ENCODE measurements at regions not wholly inside any gene's neighbourhood (a gene's known extent, or its start where the extent isn't known, plus 50 kb on each side); places are given as distances from the start of the nearest gene placed in this dataset.
"Not testable (repeated sequence)": the region's sequence is repeated elsewhere in the genome, so short reads cannot be mapped to it uniquely, and the experiment has no call there.

DNA sequence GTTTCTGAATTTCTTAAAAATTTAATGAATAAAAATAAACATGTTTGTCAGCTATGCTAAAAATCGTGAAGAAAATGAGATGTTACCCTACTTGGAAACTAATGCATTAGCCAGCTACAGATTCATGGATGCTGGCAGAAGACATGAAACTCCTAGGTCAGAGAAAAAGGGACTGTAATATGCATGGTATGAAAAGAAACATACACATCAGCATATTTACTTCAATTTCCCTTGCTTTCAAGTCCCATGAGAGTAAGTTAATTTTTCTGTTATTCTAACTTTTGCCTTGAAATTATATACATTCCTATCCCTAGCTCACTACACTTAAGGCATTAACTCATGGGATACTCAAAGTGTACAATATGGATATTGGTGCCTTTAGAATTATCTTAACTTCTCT, 2041.4 kb upstream of the LRRTM1 start:
- no peak for ATAC-seq

DNA sequence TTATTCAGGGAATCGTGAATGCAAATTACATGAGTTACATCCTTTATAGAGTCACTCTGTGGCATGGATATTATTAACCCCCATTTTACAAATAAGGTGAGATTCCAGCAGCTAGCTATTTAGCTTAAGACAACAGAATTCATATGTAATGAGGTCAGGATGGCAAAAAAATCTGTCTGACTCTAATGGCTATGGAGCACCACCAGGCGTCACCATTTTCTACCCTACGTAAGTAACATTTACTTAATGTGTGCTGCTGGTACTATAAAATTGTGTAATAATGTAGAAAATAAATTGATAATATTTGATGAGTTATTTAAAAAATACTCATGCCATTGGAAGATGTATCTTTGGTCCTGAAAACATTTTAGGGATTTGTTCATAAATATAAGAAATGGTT, 2040.1 kb upstream of the LRRTM1 start:
- ATAC-seq = no peak

DNA sequence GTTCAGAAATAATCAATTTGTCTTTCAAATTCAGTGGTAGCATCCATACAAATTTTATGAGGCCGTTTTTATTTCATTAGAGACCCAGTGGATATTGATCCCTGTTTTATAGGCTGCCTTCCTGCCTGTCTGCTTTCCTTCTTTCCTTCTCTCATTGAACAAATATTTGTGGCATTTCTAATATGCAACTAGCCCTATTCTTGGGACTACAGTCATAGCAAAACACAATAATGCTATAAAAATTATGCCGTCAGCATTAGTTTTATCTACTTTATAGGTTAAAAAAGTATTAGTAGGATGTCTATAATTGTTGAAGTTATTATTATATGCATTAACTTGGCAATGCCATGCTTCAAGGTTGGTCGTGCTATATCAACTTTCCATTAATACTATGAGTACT, 2037.8 kb upstream of the LRRTM1 start:
- no peak for ATAC-seq

DNA sequence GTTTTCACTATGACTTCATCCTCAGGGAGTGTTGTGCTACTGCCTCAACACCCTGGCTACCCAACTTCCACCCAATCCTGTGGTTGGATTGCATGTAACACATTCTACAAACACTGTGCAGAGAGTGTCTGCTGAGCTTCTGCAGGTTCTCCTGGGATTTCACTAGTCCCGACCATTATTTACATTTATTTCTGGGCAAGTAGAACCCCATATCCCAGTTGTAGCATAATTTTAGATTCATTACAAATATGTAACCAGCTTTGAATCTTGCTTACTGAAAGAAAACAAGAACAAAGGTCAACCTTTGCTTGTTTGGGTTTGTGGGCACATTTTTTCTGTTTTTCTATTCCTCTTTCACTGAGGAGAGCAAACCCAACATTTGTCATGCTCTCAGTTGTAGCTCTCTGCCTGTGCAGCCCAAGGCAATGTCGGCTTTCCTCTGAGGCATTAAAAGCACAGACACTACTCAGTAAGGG, 2036.1 kb upstream of the LRRTM1 start:
- ATAC-seq = no peak

DNA sequence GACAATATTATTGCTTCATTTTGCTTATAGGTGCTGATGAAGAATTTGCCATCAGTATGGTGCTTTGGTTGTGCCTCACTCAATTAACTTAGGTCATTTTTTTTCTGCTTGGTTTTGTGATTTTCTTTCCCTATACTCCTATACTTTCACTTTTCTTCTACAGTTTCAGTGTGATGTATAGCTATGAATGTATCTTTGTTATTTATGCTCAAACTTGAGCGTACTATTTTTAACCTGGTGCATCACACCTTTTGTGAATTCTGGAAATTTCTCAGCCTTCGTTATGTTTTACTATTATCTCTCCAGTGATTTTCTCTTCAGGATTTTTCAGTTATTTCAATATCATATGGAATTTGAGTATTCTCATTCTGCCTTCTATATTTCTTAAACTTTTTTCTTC, 2035.3 kb upstream of the LRRTM1 start:
- no peak for ATAC-seq

DNA sequence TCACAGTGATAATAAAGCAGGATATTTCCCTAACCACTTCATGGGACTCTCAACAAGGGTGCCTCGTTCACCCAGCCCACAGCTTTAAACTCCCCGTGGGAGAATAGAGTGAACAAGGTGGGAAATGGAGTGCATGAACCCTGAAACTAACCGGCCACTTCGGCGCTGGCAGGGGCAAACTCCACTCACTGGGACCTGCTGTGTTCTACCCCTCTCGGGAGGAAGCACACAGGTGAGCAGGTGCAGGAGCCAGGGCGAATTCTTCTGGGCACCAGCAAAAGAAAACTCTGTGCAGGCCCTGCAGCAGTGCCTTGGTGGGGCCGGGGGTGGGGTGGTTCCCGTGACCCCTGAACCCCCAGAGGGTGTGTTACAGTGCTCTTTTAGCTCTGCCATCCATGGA, 2029.1 kb upstream of the LRRTM1 start:
- no peak for ATAC-seq

DNA sequence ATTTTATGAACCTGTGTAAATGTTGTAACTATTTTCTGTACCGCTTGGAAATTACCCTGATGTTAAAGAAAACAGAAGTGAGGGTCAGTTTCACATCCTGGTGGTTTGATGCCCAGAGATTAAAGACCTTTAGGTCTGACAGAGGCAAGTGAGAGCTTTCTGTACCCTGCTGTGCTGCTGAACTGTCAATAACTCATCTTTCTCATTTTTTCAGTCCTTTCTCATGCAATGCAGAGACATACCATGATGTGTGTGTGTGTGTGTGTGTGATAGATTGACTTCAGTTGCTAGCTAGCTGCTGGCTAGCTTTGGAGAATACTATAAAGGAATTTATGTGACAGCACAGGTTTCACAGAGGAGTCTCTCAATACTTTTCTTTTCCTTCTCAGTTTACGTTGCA, 2025.6 kb upstream of the LRRTM1 start:
- no peak for ATAC-seq

DNA sequence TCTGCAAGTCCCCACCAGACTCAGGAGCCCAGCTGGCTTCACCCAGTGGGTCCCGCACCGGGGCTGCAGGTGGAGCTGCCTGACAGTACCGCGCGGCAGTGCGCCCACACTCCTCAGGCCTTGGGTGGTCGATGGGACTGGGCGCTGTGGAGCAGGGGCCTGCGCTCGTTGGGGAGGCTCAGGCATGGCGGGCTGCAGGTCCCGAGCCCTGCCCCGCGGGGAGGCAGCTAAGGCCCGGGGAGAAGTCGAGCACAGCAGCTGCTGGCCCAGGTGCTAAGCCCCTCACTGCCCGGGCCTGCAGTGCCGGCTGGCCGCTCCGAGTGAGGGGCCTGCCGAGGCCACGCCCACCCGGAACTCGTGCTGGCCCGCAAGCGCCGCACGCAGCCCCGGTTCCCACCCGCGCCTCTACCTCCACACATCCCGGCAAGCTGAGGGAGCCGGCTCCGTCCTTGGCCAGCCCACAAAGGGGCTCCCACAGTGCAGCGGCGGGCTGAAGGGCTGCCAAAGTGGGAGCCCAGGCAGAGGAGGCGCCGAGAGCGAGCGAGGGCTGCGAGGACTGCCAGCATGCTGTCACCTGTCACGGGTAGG, 2021.7 kb upstream of the LRRTM1 start:
- not testable (repeated sequence) for ATAC-seq

DNA sequence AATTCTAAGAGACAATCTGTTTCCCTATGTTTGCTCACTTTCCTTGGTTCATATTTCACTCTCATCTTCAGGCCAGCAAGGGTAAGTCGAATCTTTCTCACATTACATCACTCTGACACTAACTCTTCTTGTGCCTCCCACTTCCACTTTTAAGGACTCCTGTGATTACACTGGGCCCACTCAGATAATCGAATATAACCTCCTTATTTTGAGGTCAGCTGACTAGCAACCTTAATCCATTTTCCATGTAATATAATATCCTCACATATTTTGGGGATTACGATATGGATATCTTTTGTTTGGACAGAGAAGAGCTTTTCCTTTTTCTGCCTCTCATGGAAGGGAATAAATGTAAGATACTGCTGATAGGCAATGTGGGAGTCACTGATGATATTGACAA, 2015.7 kb upstream of the LRRTM1 start:
- no peak for ATAC-seq

DNA sequence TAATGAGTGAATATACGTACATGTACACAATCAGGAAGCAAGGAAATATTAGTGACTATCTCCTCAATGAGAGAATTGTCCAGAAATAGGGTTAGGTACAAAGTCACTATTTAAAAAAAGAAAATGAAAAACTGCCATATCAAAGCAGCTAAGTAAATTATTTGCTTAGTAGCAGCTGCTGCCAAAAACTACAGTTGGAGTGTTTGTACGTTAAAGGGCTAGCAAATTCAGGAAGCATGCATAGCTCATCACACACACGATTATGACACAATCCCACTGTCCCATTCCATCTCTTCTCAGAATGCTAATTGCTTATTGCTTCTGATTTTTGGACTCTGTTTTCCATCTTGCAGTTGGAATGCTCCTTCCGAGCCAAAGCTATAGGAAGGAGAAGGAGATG, 2012.5 kb upstream of the LRRTM1 start:
- ATAC-seq = no peak

DNA sequence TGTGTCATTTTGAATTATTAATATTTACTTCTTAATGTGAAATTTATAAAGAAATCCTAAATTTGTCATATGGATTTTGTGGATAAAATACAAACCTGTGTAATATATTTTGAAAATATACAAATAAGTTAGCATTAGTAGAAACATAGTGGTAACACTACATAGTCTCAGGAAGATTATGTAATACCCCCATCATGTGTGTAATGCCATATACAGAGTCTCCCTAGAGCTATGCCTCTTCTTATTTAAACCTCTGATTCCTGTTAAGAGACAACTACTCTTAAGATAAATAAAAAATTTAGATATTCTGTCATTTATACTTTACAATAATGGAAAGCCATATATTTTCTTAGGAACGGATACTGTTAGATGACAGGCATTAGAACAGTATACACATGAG, 2012.0 kb upstream of the LRRTM1 start:
- no peak for ATAC-seq

DNA sequence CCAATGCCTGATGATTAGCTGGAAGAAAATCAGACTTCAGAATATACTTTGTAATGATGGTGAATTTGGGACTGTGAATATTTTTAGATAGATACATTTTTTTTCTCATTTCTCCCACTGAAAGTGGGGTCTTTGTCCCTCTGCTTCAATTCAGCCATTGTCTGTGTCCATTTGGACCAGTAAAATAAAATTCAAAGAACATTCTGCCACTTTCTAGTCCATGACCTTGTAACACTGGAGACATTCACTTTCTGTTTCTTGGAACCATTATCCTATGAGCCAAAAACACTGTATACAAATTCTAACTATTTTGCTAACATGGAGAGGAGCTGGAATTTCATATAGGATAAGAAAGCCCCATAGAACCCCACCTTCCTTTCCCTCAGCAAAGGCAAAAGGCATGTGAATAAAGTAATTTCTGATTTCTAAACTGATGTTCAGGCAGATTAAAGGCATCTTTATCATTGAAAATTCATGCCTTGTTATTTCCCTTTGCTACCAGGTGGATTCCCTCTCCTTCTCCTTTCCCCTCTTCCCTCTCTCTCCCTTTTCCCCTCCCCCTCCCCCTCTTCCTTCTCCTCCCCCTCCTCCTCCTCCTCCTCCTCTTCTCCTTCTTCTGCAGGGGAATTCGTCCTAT, 2010.4 kb upstream of the LRRTM1 start:
- ATAC-seq = no peak

DNA sequence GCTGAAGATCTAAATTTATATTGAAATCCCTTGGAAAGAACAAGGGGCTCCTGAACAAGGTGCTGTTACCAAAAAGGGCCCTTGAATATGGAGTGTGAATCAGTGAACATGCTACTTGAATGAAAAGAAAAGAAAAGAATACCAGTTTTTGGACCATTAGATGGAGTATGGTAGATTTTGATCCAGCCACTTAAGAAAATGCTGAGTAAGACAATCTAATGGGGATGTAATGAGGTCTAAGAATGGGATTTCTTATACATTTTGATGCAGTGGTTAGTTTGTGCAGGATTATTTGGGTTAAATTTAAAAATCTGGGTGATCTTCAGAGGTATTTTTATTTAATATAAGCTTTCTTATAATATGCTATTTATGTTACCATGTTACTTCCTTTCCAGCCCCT, 2003.0 kb upstream of the LRRTM1 start:
- ATAC-seq = no peak

DNA sequence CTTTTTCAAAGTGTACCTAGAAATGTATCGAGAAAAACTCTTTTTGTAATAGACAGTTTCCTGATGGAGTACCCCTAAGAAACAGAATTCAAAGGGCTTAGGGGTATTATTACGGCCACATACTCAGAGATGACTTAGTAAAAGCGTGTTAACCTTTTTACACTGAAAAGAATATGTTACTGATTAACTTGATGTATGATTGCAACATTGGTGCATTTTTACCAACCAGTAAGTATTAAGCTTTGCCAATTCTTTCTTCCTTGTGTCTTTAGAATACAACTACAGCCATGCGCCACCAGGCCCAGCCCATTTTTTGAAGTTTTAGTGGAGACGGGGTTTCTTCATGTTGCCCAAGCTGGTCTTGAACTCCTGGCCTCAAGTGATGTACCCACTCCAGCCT, 1997.0 kb upstream of the LRRTM1 start:
- no peak for ATAC-seq

DNA sequence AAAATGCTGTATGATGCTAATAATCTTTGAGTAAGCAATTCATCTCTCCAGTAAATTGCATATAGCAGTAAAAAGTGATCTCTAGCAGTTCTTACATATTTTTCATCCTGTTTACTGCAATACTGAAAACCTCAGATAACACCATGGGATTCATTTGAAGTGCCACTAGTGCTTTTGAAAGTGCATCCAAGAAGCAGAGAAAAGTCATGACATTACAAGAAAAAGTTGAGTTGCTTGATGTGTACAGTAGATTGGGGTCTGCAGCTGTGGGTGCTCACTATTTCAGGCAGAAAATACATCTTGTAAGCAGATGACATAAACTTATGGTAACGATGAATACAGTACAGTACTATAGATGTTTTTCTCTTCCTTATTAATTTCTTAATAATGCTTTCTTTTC, 1984.9 kb upstream of the LRRTM1 start:
- no peak for ATAC-seq

DNA sequence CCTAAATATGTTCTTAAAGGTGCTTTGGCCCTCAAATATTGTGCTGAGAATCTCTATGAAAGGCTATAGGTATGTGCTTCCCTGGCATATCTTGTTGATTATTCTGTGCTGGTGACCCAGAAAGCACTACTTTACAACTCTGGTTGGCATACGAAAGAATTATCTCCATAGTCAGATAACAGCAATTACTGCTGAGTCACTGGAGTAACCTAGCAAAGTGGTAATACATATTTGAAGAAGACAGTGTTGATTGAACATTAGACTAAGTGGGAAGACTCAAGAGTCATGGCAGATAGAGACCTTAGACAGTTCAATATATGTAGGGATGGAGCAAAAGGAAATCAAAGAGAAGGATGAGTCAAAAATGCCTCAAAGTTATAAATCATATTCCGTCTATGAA, 1978.5 kb upstream of the LRRTM1 start:
- ATAC-seq = no peak

DNA sequence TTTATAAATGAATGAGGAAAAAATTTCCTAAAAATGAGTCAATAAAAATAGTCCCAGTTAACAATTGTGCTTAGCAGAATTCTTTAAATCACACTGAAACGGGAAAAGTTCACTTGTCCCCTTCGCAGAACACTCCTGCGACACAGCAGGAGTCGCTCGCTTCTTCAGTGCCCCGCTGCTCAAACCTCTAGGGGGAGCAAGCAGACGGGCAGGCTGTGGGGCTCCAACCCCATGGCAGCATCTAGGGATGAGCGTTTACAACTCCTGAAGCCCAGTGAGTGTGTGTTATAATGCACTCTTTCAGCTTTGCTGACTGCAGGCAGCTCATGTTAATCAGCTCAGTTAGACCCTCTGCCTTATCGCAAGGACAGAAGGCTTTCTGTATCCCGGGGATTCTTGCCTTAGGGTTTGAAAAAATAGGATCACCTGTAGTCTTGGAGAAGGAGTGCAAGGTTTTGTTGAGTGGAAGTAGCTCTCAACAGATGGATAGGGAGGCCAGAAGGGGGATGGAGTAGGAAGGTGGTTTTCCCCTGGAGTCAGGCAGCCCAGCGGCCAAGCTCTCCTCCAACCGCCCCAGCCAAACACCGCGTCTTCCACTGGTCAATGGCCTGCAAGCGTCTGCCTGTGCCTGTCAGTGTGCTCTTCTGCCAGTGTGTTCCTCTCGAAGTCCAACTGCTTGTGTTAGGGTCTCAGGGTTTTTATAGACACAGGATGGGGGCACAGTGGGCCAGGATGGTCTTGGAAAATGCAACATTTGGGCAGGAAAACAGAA, 1977.7 kb upstream of the LRRTM1 start:
- ATAC-seq = no peak

DNA sequence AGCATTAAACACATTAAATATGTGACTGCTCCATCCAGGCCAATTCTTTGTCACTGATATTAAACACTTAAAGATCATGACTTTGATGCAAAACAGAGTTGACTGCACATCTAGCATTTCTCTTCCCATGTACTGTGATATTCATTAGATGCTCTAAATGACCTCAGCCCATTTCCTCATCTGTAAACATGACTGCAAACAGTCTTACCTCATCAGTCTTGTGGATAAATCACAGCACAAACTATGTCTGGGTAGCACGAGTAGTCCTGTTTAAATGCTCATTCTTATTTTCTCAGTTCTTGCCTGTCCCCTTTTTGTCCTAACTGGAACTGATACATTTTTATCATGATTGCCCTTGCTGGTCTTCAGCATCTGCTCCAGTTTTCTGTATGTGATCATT, 1974.8 kb upstream of the LRRTM1 start:
- ATAC-seq = no peak

DNA sequence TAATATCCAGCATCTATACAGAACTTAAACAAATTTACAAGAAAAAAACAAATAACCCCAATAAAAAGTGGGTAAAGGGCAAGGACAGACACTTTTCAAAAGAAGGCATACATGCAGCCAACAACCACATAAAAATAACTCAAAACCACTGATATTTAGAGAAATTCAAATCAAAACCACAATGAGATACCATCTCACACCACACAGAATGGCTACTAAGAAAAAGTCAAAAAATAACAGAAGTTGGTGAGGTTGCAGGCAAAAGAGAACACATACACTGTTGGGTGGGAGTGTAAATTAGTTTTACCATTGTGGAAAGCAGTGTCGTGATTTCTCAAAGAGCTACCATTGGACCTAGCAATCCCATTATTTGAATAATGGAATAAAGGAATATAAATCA, 1973.9 kb upstream of the LRRTM1 start:
- no peak for ATAC-seq

DNA sequence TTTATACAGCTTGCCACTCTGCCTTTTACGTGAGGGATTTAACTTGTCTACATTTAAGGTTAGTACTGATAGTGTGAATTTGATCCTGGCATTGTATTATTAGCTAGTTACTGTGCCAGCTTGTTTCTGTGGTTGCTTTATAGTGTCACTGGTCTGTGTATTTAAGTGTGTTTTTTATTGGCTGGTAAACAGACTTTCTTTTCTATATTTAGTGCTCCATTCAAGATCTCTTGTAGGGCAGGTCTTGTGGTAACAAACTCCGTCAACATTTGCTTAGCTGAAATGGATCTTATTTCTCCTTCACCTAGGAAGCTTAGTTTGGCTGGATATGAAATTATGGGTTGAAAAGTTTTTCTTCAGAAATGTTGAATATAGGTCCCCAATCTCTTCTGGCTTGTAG, 1971.0 kb upstream of the LRRTM1 start:
- no peak for ATAC-seq

DNA sequence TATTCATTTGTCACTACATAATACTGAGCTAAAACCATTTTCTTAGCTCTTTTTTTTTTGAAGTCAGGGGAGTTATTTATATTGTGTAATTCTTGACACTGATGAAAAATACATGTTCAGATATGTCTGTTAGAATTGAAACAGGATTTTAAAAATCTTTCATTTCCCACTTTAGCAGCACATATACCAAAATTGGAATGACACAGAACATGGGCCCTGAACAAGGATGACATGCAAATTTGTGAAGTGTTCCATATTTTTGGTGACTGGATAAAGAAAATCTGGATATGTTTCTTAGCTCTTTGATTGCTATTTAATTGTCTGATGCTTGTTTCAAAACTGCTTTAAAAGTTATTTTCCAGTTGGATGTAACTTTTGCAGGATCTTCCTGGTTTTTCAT, 1963.9 kb upstream of the LRRTM1 start:
- ATAC-seq = no peak

DNA sequence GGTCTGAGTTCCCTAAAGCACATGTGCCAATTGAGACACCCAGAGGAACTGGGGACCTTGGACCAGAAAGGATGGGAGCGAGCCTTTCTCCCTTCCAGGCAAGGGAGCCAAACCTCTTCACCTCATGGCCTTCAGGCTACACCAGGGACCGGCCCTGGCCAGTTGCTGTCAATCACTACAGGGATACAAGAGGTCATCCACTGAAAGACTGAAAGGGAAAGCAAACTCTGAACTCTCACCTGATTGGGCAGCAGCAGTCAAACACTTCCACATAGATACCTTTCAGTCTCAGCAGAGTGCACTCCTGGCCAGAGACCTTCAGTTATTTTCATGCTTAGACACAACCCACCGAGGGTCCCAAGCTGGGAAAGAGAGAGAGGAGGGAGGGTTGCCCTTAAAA, 1956.0 kb upstream of the LRRTM1 start:
- ATAC-seq = no peak

DNA sequence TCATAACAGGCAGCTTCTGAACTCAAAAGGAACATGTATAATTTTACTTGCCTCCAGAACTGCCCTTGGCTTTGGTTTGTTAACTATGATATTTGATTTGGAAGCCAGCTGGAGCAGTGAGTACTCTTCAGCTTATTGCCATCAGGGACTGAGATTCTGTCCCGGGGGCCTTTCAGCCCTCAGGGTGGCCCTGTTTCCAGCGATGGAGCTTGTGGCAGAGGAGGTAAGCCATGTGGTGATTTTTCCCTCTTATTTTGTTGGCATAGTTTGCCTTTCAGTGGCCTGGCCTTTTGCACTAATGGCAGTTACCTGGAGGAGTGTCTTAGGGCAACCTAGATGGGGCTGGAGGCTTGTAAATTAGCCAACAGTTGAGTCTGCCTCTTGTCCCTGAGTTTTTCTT, 1955.0 kb upstream of the LRRTM1 start:
- no peak for ATAC-seq

DNA sequence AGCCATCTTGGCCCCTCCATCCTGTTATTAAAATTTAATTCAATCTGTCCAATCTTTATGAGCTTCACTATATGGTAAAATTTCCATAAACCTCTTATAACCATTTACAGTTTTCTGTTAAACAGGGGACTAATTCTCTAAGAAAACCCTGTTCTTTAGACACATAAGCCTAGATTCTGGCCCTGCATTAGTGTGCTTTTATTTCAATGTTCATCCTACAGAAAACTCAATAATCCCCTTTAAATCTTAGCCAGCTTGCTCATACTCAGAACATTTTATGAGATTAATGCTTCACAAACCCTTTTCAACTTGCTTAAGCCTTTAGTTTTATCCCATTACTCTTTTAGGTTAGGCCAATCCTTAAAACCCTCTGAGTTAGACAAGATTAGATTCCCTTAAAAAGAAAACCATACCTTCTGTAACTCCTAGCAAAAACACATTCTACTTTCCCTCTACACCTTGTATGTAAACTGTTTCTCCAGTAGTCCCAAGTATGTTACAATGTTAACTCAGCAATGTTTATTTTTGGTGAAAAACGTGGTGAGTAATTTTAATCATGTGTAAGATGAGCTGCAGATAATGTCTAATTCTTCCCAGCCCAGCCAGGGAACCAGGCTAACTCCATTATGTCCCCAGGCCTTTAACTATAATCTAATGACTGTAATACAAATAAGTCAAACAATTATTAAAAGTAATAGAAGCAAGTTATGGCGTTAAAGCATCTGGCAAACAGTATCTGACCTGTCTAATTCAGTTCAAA, 1953.4 kb upstream of the LRRTM1 start:
- no peak for ATAC-seq

Data from activated CD4-positive, CD25-positive, alpha-beta regulatory T cell treated with anti-CD3 and anti-CD28 coated beads, Interleukin-2, amount 50 U/mL, for 24 hours (primary cell).